NCI-H2107 treated with DMSO at 0.1 percent for 48 hours (cell line): ENCODE measurements at regions not wholly inside any gene's neighbourhood (a gene's known extent, or its start where the extent isn't known, plus 50 kb on each side); places are given as distances from the start of the nearest gene placed in this dataset.
"Not testable (repeated sequence)": the region's sequence is repeated elsewhere in the genome, so short reads cannot be mapped to it uniquely, and the experiment has no call there.

Experiments
- DNase-seq: peaks from one replicate; lab custom pipeline; 2025; ENCODE audit not compliant: unreplicated experiment; lab: John Stamatoyannopoulos, UW

DNA sequence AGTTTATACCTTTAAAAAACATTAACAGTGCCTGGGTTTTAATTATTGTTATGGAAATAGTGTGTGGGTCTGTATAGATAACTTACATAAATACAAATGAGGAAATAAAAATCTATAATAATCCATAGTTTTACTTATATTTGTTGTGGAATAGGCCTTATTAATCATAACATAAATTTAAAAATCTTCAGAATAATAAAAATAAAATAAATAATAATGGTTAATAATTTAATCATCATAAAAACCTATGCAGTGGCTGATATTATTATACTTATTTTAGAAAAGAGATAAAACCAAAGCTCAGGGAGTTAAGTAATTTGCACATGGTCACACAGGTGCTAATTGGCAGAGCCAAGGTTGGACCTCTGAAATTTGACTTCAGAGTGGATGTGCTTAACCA is 785.3 kb upstream of the SEMA6A start:
- no peak for DNase-seq

DNA sequence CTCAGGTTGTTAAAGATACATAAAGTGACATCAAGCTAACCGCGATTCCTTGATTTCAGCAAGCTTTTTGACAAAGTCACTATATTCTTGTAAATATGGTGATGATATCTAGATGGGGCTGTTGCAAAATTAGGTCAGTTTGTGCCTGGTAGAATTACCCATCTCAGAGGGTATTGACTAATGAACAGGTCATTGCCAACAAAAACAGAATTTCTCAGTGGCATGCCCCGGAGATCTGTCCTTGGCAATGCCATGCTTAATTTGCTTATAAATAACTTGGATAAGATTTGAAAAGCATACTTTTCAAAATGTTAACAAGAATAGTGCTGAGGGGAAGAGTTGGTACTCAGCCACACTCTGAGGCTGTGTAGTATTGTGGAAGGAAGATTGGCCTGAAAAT is 783.3 kb upstream of the SEMA6A start:
- DNase-seq = no peak

DNA sequence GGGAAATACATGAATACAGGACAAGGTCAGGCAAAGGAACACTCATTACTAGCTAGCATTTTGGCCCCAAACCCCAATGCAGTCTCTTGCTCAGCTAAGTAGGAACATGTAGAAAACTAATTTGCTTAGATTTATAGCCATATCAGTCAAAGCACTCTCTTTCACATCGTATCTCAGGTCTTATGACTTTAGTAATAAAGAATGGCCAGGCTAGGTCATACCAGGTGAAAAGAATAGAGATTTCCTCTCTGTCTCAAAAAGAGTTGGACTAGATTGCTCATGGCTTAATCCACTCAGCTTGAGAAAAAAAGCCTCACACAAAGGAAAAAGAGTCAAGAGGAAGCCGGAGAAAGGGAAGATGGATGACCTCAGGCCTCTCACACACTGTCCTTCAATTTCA is 772.7 kb upstream of the SEMA6A start:
- no peak for DNase-seq

DNA sequence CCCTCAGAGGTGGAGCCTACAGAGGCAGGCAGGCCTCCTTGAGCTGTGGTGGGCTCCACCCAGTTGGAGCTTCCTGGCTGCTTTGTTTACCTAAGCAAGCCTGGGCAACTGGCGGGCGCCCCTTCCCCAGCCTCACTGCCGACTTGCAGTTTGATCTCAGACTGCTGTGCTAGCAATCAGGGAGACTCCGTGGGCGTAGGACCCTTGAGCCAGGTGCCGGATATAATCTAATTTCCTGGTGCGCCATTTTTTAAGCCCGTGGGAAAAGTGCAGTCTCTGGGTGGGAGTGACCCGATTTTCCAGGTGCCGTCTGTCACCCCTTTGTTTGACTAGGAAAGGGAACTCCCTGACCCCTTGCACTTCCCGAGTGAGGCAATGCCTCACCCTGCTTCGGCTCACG is 769.1 kb upstream of the SEMA6A start:
- not testable (repeated sequence) for DNase-seq

DNA sequence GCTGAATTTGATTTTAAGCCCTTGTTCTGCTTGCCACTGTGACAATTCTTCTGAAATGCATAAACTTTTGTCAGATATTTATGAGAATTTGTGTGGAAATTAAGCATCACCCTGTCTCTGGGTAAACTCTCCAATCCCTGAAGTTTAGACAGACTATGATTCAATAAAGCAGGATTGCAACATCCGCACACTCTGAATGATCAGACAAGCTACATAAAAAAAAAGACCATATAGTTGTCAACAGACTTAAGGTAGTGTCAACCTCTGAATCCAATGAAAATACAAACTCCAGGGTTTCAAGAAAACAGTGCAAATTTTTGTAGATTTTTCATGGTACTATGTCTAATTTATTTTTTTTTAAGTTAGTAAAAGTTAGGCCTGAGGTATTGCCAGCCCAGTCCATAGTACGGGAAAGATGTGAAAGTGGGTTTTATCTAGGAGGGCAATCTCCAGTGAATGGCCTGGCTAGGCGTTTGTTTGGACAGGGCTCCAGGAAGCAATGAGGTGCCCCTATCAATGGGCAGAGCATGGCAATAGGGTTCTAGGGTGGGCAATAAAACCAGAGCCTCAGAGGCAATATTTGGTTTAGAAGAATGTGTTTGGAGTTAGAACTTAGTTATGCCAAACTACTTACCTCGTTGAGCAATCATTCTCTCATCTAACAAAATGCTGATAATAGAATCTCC is 762.6 kb upstream of the SEMA6A start:
- DNase-seq = no peak

DNA sequence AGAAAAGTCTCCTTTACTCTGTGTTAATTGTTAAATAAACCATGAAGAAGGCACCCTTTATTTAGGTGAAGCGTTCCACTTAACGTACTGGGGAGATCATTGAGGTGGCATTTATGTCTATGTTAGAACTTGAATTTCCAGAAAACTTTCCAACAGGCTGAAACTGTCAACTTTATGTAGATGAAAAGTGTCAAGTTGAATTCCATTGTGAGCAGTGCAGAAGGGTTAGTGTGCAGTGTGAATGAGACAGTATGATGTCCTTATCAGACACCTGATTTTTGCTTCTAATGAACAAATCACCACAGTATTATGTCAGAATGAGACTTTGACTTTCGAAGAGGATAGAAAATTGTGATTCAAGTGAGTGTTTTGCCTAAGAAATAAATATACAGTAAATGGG is 761.6 kb upstream of the SEMA6A start:
- DNase-seq = no peak

DNA sequence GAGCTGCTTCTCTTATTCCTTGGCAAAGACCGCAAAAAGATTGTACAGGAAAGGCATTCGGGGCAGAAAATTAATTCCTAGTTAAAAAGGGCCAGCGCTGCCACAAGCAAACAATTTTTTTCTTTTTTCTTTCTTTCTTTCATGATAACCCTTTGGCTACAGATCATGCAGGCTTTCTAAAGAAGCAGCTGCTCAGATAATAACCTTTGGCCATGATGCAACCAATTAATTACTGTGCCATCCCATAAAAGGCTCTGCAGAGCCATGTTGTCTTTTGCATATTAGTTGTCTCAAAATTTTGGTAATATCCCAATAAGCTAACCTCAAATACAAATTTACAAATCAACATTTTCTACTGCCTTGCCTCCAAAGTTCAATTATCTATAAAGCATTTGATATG is 758.4 kb upstream of the SEMA6A start:
- no peak for DNase-seq

DNA sequence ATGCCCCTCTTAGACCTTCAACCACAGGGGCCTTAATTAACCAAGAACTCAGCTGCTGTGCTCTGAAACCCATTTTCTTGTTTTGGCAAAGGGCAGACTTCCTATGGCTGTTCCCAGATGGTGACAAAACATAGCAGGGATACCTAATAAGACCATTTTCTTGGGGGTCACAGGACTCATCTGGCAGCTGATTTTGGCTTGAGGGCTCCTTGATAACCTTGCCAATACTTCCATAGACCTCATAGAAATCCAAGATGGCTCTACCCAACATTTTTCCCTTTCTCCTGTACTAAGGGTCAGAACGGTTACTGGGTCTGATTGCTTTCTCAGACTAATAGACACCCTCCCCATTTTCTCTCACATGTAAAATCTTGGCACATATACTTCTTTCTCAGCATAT is 757.7 kb upstream of the SEMA6A start:
- no peak for DNase-seq

DNA sequence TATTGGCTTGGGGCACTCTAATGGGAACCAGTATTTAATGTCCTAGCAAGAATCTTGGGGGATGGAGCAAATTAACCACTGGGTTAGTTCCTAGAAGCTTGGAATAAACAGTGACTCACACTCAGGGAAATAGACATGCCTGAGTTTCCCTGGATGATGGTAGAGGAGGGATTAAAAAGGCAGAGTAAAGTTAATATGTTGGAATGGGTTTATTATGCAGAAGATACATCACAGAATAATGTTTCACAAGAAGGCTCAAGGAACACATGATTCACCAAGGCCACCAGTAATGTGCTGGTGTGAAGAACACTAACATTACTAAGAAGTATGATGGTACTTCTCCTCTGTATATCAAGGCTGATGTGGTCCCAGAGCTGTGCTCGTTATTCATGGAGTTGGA is 752.9 kb upstream of the SEMA6A start:
- DNase-seq = no peak

DNA sequence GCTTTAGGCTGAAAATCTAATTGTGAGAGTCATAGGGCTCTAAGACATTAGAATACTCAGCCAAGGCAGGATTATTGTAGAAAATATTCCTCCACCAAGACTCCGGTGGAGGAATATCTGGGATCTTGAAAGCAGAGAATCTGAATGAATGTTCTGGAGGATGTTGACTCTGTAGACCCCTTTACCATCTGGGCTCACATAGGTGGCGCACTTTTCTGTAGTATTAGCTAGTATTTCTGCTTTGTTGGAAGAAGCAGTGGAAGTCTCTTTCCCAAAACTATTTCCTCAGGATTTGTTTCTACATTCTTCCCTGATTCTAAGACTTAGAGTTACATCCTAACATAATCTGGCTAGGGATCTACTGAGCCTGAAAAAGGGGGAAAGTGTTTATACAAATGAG is 752.4 kb upstream of the SEMA6A start:
- no peak for DNase-seq

DNA sequence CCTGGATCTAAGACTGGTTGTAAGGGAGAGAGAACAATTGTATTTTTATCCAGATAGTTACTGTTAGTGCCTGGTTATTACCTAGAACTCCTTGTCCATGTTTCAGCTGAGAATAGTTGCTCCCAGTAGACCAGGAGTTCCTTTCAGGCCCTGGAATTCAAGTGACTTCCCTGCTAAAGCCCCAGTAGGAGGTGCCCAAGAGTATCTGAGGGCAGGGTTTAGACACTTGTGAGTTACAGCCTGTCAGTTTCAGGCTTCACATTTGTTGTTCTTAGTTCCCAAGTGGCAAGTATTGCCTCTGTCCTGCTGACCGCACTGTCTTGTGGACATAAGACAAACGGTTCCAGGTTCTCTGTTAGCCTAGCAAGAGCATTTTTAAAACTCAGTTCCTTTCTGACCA is 743.9 kb upstream of the SEMA6A start:
- no peak for DNase-seq

DNA sequence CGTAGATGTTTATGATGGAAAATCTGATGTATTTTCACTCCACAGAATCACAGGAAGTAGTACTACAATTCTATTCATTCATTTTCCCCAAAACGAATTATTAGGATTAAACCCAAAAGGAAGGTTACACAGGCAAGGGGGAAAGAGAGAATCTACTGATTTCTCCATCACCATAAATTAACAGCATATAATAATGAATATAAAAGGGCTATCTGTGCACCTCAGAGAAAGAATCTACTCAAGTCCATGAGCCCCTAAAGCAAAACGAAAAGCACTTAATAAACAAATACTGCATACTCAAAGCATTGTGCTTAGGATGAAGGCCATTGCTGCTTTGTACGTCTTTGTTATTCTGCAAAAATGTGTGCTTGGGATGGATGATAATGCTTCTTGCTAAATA is 740.5 kb upstream of the SEMA6A start:
- no peak for DNase-seq

DNA sequence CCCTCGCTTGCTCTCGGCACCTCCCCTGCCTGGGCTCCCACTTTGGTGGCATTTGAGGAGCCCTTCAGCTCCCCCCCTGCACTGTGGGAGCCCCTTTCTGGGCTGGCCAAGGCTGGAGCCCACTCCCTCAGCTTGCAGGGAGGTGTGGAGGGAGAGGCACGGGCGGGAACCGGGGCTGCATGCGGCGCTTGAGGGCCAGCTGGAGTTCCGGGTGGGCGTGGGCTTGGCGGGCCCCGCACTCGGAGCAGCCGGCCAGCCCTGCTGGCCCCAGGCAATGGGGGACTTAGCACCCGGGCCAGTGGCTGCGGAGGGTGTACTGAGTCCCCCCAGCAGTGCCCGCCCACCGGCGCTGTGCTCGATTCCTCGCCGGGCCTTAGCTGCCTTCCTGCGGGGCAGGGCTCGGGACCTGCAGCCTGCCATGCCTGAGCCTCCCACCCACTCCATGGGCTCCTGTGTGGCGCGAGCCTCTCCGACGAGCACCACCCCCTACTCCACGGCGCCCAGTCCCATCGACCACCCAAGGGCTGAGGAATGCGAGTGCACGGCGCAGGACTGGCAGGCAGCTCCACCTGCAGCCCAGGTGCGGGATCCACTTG is 730.0 kb upstream of the SEMA6A start:
- DNase-seq = not testable (repeated sequence)

DNA sequence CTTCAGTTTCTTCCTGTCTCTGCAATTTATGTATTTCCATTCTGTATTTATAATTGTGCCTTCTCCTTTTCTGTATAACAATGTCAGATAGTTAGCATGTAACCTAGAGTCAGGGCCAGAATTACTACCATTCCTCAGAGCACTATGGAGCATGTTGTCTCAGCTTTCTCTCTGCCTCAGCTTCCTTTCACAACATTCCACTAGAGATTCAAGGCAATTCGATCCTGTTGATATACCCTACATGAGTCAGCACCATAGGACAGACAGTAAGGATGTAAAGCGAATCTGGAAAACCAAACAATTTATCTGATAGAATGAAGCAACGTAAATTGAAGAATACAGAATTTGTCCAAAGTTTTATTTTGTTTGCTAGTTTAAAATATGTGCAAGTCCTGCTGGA is 728.3 kb upstream of the SEMA6A start:
- no peak for DNase-seq

DNA sequence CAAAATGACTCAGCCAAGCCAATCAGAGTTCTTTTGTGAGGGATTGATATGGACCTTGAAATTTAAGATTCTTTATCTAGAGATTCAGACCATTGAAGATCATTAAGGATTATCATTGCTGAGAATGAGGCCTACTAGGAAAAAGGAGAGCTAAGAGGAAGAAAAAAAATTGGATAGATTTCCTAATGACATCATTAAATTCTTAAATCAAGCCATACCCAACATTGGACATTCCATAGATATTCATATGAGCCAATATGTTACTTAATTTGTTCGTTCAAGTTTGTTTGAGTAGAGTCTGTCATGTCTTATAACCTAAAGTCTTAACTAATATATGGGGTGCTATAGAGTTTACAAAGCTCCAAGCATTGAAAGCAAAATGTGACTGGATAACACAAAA is 727.9 kb upstream of the SEMA6A start:
- no peak for DNase-seq

DNA sequence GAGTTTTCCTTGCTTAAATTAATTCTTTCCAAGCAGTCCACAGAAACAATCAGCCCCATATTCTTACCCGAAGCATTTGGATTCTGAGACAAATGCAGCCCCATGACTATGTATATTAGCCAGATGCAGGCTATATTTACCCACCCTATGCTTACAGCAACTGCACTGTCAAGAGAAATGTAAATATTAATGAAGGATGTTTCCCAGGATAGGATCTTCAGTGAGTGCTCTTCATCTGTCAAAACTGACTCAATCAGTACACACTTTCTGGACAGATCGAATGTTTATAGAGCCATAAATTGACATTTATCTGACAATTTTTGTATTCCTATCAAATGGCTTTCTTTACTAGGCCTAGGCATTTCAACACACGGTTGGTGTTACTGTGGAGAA is 725.3 kb upstream of the SEMA6A start:
- DNase-seq = no peak

DNA sequence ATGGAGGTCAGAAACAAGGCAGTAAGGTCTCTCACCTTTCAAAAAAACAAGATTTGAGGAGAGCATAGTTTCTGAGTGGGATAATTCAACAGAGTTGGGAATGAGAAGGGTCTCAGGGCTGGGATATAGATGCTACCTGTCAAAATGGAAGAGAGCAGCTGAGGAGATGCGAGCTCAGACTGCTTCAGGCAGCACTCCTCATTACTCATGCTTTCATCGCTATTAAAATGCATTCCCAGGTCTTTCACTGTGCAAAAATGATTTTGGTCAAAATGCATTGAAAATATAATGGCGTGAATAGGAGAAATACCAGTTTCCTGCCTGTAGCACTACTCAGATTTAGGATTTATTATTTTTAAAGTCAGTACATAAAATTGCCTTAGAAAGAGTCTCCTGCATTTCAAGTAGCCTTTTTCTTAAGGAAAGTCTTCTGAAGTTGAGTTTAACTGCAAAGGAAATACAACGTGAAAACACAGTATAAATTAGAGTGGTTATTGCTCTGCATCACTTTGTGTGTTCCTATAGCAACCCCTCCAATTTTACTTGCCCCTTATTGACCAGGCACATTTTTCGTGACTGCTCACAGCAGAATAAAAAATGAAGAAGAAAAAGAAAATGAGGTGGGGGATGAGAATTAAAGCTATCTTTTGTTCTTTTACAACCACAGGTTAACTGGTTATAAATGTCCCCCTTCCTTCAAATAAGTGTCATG is 724.8 kb upstream of the SEMA6A start:
- DNase-seq = no peak

DNA sequence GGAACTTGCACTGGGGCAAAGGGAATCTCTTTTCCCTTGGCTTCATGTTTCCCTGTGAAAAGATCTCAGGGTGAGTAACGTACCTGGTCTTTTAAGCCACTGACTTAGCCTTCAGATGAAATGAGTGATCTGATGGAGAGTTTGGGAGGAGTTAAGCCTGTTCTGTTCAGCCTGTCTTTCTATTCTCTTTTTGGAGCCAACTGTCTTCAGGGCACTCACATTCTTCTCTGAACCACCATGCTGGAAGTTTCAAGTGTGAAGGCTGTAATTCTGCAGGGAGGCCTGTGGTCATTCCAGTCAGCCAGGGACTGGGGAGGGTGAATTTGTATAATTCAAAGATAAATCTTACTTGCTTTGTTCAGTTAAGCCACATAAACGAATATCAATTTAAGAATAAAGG is 722.2 kb upstream of the SEMA6A start:
- DNase-seq = no peak

DNA sequence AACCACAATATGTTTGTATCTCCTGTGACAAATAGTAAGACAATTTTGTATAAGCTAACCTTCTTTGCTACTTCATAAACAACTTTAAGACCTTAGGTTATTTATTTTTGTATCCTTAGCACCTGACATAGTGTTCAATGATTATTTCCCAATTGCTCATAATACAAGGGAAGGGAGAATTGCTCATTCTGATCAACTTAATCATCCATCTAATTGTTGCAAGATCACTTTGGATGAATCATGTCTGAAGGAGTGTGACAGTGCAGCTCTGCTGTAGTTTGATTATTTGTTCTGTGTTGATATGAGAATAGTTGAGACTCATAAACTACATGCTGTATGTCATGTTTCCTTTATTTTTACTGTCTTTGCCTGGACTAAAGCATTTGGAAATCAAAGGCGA is 721.3 kb upstream of the SEMA6A start:
- DNase-seq = no peak

DNA sequence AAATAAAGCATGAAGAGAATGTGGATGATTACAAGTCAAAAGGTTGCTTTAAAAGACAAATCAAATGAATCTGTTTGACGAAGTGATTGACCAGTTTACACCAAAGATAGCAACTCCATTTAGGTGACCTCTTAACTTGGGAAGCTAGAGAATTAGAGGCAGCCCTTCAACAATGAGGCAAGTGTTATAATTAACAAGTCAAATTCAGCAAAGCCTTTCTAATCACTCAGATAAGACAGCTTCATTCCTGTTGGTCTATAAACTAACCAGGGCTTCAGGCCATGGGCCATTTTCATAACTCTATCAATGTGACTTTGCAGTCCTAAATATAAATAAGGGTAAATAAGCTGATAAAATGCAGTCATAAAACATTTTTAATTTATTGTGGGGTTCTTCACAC is 712.2 kb upstream of the SEMA6A start:
- no peak for DNase-seq

DNA sequence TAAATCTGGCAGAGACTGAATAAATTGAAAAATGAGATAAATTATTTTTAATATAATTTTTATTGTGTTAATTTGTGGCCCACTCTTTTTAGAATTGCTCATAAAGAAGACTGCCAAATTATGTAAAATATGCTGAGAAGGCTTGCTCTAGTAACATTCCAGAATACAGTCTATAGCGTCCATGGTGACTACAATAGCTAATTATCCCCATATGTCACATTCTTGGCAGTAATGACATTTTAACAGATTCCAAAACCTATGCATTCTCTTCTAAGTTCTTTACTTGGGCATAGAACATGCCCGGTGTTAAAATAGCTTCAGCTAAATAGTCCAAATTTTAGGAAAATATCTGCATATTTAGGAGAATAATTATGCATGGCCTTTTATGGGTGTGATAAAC is 697.0 kb upstream of the SEMA6A start:
- no peak for DNase-seq

DNA sequence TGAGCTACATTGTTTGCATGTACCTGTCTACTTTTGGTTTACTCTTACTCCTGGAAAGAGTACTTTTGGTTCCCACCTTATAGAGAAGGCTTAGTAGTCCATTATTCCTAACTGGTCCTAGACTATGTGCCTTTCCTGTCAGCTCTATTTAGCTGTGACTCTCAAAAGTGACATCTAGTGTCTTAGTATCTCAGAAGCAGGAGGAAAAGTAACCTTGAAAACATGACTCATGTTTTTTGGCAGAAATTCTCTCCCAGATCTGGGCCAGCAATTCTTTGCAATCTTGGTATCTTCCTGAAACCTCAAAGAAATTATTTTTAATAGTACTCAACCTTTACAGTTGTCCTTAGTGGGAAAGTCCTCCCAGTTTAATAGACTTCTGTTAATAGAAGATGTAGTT is 691.7 kb upstream of the SEMA6A start:
- DNase-seq = no peak

DNA sequence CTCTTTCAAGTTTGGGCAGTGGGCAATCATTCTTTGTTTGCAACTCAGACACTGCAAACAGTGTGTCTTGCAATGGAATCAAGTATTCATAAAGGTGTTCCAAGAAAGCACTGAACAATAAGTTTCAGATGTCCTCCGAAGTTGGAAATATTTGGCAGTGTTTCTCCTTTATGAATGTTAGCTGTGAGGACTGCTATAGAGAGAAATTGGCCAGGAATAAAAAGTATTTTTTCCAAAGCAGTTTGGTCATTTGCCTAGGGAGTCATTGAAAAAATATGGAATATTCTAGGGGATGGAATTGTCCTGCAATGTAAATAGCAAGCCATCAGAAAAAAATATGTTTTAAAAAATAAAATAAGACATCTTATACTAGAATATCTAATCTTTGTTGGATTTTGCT is 688.6 kb upstream of the SEMA6A start:
- DNase-seq = no peak
